Heart left ventricle (tissue), 13 donors: ENCODE measurements at regions not wholly inside any gene's neighbourhood (a gene's known extent, or its start where the extent isn't known, plus 50 kb on each side); places are given as distances from the start of the nearest gene placed in this dataset.

Source experiments
- CTCF ChIP-seq, 12 donors: fragments of 200-600 bp; sonication (generic) in 4 of 12; IDR thresholded peaks; one replicate each; pipeline versions ENCODE4 v1.5.0 to v1.8.0; 2018 to 2022; ENCODE audit warnings: antibody characterized with exemption in 12 of 12, mild to moderate bottlenecking in 5 of 12
- POLR2A ChIP-seq, 2 donors: fragments of 450-650 bp; IDR thresholded peaks; one replicate each; pipeline ENCODE4 v1.6.1; 2017; ENCODE audit warnings: antibody characterized with exemption in 2 of 2, mild to moderate bottlenecking in 2 of 2, moderate library complexity in 2 of 2
- donor health status: ischemic (EF 13 %, LVEDD 7.1; RV severe dilation, severe dysfunction).
- donor health status: DM: no; HTN: yes; CAD: no.
- donor health status: DM: no; HTN: no; CAD: no.
- donor health status: ischemic (EF 25% LVEDD 6.9; RV normal size, moderate dysfunction).
- donor health status: ischemic (EF 25% LVEDD 5.7; RV mildly dilated, moderate dysfunction).
- donor health status: ischemic (EF 35%, LVEDD 5.7; RV mildly dilated, moderate dysfunction).
- donor health status: nonischemic (EF 11% LVEDD 7.7; RV severe dilation, severe dysfunction).
- donor health status: DM: yes; HTN: yes; CAD: no.
- donor health status: PGD.
- donor health status: ischemic (EF 29% LVEDD 5.4; RV normal size, mild dysfunction).
- donor health status: nonischemic (EF 23%, LVEDD 6.1; RV moderate dilation, normal function).

- TF ChIP-seq POLR2A (IDR thresholded peaks at IDR 0.05) (no peak), CTCF (IDR thresholded peaks at IDR 0.05) (no peak)
Measured at GRCh38 chr6:167580619-167580911, 246.1 kb upstream of the AFDN start.
